GM12873 (cell line): ENCODE measurements at regions not wholly inside any gene's neighbourhood (a gene's known extent, or its start where the extent isn't known, plus 50 kb on each side); places are given as distances from the start of the nearest gene placed in this dataset.

ENCODE experiments used
- TF ChIP-seq, protein P1 (sequence below): IDR thresholded peaks from 2 replicates; pipeline ENCODE4 v1.5.1; 2012; ENCODE audit warnings: low read depth, mild to moderate bottlenecking, moderate library complexity, low read length, control low read depth; ENCODE audit not compliant: insufficient read depth; ENCODE audit errors: missing control alignments

DNA sequence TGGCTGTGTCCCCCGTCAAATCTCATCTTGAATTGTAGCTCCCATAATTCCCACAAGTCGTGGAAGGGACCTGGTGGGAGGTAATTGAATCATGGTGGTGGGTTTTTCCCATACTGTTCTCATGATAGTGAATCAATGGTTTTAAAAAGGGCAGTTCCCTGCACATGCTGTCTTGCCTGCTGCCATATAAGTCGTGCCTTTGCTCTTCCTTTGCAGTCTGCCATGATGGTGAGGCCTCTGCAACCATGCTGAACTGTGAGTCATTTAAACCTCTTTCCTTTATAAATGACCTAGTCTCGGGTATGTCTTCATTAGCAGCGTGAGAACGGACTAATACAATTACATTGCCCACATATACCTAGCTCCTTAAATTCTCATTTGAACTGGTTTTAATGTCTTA is 353.0 kb upstream of the KLF4 start:
- TF ChIP-seq, protein P1, sequence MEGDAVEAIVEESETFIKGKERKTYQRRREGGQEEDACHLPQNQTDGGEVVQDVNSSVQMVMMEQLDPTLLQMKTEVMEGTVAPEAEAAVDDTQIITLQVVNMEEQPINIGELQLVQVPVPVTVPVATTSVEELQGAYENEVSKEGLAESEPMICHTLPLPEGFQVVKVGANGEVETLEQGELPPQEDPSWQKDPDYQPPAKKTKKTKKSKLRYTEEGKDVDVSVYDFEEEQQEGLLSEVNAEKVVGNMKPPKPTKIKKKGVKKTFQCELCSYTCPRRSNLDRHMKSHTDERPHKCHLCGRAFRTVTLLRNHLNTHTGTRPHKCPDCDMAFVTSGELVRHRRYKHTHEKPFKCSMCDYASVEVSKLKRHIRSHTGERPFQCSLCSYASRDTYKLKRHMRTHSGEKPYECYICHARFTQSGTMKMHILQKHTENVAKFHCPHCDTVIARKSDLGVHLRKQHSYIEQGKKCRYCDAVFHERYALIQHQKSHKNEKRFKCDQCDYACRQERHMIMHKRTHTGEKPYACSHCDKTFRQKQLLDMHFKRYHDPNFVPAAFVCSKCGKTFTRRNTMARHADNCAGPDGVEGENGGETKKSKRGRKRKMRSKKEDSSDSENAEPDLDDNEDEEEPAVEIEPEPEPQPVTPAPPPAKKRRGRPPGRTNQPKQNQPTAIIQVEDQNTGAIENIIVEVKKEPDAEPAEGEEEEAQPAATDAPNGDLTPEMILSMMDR: no peak

DNA sequence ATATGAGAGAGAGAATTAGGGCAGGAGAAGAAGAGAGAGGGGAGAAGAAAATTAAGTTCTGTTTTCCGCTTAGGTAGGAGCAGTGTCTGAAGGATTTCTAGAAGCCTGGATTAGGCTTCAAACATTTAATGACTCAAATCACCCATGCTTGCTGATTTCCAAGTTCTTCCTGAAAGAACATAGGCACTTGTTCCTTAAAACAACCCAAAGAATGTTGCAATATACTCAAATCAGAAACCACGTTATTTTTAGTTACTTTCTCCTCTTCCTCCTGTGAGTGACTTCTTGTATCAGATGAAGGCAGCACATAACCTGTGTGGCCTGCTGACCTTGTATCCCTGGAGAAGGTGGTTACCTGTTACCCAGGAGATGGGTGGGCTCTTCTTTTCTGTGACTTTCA is 351.5 kb upstream of the KLF4 start:
- TF ChIP-seq, protein P1: no peak

DNA sequence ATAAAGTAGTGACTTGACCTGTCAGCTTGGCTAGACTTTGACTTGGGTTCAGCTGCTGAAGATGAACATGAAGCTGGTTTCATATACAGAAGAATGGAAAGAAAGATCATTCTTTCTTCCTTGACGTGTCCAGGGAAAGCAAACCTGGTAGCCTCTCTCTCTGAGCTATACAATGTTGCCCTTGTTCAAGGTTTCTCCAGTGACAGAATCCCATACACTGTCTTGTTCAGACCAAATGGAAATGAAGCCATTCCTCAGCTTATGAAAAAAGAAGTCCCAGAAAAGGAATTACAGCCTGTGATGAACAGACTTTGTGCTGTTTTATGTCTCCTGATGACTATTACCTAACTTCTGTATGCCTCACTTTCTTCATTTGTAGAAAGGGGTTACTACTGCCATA is 349.8 kb upstream of the KLF4 start:
- TF ChIP-seq, protein P1: no peak

DNA sequence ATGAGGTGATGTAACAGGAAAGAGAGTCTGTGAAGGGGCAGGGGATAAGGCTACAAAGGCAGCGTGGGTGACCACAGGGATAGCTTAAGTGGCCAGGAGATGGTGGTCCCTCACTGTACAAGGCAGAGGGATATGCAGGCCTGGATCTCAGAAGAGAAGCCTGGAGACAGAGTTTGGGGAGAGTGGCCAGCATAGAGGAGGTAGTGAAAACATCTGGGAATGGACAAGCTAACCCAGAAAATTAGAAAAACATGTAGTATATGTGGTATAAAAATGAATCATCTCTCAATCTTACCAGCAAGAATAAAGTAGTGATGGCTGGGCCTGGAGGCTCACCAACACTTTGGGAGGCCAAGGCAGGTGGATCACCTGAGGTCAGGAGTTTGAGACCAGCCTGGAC is 349.2 kb upstream of the KLF4 start:
- TF ChIP-seq, protein P1: no peak

DNA sequence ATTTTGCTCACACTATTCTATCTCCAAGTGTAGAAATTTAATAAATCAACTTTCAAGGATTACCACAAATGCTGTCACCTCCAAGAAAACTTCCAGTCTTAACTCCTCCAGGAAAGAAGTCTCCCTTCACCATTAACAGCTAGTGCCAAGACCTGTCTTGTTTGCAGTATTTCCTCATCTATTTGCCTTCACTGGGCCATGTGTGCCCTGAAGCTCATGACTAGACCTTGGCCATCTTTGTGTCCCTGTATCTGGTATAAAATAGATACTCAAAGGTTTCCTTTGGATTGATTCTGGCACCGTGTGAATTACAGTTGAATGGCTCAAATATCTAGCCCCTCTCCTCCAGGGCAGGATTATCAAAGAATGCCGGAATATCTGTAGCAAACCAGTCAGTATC is 346.7 kb upstream of the KLF4 start:
- TF ChIP-seq, protein P1: no peak

DNA sequence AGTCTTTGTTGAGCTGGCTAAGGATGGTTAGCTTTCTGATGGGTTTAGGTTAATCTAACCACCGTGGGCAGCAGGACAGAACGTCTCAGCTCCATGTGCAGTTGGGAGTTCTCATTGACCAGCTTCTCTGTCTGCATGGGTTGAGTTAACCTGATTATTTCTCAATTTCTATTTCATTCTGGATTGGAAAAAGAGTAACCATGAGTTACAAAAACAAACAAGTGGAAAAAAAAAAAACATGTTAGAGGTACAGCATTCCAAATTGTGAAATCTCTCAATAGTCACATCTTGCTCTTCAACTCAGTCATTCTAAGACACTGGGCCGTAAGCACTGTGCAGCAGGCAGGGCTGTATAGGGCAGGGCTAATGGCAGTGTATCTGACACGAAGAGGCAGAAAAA is 343.7 kb upstream of the KLF4 start:
- TF ChIP-seq, protein P1: no peak

DNA sequence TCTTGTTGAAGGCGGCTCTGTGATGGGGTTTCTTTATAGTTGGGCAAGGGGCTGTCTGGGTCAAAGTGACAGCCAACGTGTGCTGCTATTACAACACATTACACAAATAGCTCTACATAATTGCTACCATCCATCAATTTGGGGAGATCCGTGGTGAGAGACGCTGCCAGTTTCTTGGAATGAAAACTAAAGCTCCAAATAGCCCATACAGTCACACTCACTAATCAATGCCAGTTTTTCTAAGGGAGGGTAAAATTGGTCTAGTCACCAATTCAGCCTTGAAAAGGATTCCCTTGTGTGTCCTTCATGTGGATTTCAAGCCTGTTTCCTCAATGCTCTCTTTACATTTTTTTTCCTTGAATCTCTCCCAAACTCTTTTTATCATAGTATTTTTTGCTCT is 343.3 kb upstream of the KLF4 start:
- TF ChIP-seq, protein P1: no peak
